ENCODE measurements at regions not wholly inside any gene's neighbourhood (a gene's known extent, or its start where the extent isn't known, plus 50 kb on each side); places are given as distances from the start of the nearest gene placed in this dataset.

- TF ChIP-seq POLR2A (IDR thresholded peaks at IDR 0.05; ENCODE audit: low read depth, low read length) = no peak
- no peak for TF ChIP-seq POLR2AphosphoS5 (IDR thresholded peaks at IDR 0.05; ENCODE audit: low read depth, low read length)
- no peak for TF ChIP-seq TAF1 (IDR thresholded peaks at IDR 0.05; ENCODE audit: low read depth, low read length)
Measured at GRCh38 chr10:107829161-107829560, 664.7 kb upstream of the SORCS1 start.
